Activated CD4-positive, alpha-beta T cell treated with anti-CD3 and anti-CD28 coated beads, Interleukin-2, Interleukin-6, amounts not matched to agents 100 ng/mL and 50 ng/mL, durations not matched to agents 16 hours and 8 hours (primary cell): ENCODE measurements at regions not wholly inside any gene's neighbourhood (a gene's known extent, or its start where the extent isn't known, plus 50 kb on each side); places are given as distances from the start of the nearest gene placed in this dataset.

ENCODE experiments used
- DNase-seq: peaks from one replicate; pipeline ENCODE4 v3.0.0-alpha.2; 2020

DNA sequence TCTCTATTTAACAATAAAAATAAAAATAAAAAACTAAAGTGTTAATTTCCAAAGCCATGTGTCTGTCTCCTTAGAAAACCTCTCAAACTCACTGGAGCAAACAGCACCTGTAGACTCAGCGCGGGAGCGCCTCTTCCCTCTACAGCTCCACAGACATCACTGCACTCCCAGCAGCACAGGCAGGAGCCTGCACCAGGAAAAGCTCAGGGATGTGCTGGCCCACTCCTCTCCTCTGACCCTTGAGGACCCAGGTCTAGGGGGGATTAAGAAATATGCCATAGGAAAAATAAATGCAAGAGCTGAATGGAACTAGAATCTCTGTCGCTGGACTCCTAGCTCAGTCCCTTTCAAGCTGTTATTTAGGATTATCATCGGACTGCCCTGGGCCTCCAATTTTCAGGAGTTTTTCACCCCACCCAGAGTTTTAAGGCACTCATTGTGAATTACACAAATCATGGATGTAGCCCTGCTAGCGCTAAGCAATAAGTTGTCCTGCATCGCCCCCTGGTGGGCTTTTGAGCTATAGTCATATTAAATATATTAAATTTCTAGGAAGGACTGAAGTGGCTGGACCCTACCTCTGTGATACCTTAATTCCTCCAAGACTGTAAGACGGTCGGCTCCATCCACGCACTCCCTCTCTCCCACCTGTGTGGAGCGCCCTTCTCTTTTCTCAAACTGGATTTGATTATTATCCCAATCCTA is 333.9 kb downstream of the UQCRFS1 start:
- peak; percentile 66 for DNase-seq

DNA sequence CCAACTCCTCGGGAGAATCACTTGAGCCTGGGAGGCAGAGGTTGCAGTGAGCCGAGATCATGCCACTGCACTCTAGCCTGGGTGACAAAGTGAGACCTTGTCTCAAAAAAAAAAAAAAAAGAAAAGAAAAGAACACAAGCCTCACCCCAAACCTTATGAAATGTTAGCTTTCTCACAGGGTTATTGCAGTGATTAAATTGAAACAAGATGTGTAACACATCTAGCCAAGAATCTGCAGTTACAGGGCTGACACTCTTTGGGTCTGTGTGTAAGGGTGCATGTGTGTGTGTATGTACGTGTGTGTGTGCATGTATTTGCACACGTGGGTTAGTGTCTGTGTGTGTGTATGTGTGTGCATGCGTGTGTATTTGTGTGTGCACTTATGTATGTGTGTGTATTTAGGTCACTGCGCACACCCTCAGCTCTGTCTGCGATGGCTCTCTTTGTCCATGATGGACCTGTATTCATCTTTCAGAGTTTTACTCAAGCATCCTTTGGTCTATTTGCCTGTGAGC is 336.3 kb downstream of the UQCRFS1 start:
- DNase-seq = no peak

DNA sequence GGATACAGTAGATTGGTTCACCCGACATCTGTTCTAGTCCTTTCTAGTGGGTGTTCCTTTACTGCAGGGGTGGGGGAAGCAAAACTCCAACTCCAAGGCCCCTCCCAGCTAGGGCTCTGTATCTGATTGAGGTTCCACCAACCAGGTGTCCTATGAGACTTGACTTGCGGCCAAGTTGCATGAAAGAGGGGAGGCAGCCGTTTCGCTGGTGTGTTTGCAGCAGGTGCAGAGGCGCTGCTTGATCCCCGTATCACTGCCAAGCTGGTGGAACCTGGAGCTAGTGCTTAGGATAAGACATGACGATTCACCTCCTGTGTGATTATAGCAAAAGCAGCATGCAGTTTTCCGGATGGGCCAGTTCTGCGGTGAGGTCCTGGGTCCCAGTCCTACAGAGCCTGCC is 338.2 kb downstream of the UQCRFS1 start:
- DNase-seq = no peak

DNA sequence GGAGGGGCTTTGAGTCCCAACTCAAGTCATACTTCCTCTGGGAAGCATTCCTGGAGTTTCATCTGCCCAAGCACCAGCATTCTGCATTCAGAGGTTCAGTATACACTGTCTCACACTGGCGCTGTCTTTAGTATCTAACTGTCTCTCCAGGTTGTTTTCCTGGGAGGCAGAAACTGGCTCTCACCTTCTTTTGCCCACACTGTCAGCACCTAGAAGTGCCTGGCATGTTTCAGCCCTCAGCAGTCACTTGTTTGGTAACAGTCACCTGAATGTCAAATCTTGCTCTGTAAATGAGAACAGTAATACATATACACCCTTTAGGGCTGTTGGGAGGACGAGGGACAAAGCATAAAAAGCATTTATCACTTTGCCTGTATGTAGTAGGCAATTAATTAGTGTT is 339.6 kb downstream of the UQCRFS1 start:
- no peak for DNase-seq

DNA sequence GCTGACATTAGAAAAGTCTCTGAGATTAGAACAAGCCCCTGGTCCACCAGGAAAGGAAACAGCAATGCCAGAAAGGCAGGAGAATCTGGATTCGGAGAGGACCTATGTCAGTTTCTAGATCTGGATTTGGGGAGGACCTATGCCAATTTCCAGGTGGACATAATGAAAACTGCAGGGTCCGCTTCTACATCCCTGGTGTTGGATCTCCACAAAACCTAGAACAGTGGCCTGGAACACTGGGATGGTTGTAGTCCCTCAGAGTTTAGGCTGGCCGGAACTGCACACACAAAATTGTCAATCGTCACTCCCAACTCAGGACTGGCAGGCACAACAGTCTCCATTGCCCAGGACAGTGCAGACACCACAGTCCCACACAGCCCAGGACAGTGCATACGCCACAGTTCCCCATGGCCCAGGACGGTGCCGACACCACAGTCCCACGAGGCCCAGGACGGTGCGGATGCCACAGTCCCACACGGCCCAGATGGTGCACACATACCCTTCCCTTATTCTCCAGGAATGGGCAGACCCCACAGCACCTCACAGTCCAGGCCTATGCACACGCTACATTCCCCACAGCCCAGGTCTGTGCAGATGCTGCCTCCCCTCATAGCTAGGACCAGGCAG is 341.7 kb downstream of the UQCRFS1 start:
- DNase-seq = no peak

DNA sequence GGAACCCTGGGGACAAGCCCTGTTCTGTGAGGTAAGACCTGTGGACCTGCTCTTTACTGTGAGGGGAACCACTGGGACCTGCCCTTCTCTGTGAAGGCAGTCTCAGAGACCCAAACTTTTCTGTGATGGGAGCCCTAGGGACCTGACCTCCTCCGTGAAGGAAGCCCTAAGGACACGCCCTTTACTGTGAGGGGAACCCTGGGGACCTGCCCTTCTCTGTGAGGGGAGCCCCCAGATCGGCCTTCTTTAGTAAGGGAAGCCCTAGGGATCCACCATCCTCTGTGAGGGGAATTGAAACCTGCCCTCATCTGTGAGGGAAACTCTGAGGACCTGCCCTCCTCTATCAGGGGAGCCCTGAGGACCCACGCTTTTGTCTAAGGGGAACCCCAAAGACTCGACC is 343.5 kb downstream of the UQCRFS1 start:
- DNase-seq = no peak

DNA sequence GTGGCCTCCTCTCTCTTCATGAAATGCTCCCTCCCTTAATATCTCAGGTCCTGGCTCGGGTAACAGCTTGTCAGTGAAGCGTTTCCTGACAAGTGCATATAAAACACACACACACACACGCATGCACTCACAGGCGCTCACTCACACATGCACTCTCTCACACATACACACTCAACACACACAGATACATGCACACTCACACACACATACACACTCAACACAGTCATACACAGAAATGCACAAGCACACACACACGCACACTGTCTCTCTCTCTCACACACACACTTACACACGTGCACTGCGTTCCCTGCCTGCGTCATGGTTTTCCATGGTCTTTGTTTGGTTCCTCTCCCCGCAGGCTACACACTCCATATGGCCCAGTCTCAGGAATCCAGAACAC is 344.1 kb downstream of the UQCRFS1 start:
- no peak for DNase-seq

DNA sequence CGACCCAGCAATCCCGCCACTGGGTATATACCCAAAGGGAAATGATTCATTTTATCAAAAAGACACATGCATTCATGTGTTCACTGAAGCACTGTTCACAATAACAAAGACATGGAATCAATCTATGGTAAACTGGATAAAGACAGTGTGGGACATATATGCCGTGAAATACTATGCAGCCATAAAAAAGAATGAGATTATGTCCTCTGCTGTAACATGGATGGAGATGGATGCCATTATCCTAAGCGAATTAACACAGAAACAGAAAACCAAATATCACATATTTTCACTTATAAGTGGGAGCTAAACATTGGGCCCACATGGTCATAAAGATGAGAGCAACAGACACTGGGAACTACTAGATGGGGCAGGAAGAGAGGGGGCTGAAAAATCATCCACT is 345.0 kb downstream of the UQCRFS1 start:
- no peak for DNase-seq

DNA sequence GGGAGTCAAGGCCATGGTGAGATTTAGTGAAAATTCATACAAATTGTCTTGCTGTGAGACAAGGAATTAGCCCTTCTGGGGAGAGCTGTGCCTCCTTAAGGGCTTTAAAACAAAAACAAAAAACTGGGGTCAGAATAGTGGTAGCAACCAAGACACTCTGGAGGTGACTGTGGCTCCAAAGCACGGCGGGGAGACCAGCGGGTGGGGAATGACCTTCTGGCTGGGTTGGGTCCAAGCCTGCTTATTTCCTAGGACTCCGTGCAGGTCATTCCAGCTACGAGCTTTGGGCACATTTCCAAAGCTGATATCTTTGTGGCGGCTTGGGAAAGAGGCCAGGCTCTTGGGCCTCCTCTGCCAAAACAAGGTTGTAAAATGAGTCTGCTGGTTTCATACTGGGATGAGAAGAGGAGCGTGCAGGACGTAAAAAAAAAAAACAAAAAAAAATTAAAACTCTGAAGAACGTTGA is 348.3 kb downstream of the UQCRFS1 start:
- DNase-seq = no peak

DNA sequence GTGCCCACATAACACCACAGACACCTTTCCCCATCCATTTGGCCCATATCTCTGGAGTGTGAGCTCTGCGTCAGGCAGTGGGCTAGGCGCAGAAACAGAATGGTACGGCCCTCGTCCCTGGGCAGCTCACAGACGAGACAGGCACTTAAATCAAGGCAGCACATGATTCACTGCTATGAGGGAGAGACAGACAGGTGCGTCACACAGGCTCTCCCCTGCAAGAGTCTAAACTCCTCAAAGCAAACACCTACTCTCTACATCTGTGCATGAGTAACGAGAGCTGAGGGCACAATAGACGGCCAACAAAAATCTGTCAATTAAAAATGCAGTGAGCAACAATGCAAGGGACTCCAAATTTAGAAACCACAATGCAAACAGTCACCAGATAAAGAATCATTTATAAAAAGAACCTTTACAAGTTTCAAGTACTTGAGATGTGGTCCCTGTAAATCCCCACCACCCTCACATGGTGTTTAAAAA is 348.9 kb downstream of the UQCRFS1 start:
- DNase-seq = no peak

DNA sequence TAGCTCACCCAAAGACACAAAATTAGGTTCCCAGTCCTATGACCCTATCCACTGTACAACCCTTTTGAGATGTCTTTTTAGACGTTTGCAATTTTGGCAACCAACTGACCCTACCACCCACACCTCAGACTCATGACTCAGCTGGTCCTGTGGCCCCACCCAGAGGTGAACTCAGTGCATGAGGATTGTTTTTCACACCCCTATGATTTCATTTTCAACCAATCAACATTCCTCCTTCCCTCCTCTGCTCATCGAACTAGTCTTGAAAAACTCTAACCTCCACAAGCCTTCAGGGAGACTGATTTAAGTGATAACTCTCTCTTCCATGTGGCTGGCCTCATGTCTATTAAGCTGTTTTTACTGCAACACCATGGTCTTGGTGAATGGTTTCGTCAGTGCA is 350.7 kb downstream of the UQCRFS1 start:
- DNase-seq = no peak

DNA sequence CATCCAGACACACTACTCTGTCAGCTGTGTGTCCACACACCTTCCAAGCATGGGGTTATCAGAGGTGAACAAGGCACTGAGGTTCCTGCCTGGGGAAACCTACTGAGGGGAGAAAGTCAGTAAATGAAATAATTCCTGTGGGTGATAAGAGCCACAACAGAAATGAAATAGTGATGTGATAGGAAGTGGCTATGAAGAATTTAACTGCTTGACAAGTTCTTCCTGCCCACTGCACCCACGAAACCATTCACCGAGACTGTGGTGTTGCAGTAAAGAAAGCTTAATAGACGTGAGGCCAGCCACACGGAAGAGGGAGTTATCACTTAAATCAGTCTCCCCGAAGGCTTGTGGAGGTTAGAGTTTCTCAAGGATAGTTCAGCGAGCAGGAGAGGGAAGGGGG is 353.1 kb downstream of the UQCRFS1 start:
- no peak for DNase-seq

DNA sequence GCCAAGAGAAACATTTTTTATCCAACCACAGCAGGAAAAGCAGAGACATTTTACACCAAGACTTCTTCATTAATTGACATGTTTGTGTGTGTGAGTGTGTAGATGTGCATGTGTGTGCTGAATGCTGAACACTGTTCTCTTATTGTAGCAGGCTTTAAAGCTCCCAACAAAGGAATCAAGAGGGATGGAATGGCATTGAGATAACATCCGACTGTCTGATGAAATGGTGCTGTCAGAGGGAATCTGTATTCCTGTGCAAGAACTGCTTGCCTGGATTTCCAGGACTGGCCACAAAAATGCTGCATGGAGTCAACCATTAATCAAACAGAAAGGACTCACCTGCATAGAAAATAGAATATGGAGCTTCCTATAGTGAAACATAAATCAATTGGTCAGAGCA is 354.0 kb downstream of the UQCRFS1 start:
- DNase-seq = no peak

DNA sequence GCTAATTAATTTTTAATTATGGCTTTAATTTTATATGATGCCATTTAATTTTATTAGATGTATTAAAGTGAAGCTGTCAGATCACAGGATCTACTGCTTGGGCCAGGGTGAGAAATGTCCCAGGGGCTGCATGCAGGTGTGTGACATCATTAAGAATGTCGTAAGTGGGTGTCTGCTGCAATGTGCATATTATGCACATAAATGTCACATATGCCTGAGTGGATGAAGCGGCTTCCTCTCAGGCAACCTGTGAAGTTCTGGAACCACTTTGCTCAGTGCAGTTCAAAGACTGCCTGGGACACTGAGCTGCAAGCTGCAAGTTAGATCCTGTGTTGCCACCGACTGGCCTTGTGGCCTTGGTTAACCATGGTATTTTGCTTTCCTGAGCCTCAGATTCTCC is 355.0 kb downstream of the UQCRFS1 start:
- DNase-seq = no peak

DNA sequence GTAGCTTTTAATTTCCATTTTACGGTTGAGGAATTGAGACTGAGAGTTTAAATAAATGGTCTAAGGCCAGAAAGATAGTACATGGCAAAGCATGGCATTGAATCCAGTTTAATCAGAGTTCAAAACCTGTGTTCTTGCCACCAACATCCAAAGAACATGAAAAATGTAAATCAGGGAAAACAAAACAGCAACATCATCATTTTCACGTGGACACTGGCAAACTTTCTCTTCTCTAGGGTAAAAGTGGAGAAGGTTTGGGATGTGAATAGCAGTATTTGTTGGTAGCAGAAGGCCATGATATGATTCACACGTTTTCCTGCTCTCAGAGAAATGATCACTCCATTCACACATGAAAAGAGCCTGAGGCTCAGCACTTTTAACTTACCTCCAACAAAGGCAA is 357.7 kb downstream of the UQCRFS1 start:
- no peak for DNase-seq

DNA sequence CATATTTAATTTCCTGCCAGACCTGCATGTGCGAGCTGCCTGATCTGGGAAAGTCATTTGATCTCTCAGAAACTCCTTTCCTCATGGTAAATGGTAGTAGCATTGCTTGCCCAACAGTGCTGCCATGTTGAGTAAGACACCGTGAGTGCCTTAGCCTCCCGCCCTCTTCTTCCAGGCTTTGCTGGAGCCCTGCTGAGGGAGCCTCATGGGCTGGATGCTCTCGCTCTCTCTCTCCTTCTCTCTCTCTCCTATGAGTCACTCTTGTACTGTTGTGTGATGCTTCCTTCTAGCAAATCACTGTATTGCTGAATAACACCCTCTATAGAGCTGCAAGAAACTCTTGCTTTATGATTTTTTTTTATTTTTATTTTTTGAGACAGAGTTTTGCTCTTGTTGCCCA is 365.5 kb downstream of the UQCRFS1 start:
- DNase-seq = no peak

DNA sequence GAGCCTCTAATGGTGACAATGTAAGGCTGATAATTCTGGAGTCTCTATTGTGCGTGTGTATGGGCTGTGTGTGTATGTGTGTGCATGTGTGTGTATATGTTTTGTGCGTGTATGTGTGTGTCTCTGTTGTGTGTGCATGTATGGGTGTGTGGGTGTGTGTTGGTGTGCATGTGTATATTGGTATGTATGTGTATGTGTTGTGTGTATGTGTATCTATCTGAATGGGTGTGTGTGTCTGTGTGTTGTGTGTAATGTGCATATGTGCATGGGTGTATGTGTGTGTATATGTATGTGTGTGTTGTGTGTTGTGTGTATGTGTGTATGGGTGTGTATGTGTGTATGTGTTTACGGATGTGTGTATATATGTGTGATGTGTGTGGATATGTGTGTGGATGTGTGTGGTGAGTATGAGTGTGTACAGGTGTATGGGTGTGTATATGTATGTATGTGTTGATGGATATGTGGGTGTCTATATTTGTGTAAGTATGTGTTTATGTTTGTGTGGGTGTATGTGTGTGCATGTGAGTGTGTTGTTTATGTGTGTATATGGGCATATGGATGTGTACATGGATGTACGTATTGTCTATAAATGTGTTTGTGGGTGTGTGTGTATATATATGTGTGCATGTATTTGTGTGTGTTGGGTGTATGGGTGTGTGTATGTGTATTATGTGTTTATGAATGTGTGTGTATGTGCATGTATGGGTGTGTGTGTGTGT is 366.7 kb downstream of the UQCRFS1 start:
- no peak for DNase-seq

DNA sequence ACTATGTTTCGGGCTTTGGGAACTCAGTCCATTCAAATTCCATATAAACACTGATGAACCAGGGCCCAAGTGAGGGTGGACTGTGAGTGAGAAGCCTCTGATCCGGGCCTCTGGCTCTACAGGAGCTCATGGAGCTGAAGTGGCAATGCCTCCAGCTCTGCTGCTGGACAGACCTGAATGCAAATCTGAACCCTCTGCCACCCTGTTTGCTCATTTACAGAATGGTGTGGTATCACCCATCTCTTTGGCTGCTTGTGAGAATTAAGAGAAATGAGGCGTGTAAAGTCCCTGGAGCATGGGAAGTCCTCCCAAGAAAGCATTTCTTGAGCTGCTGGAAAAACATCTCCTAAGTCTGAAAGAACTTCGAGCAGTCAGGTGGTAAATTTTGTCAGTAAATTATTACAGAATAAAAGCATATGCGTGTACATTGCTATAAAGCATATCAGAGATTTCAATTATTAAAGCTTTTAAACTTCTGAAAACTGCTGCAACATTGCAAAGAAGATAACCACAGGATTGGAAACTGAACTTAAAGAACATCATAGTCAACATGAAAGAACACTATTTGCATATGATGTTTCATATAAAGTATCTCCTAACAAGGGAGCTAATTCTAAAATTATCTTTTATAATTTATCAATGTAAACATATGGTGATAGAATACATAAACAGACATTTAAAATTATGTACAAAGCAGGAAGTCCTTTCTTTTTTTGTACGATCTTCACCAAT is 369.0 kb downstream of the UQCRFS1 start:
- DNase-seq = no peak

DNA sequence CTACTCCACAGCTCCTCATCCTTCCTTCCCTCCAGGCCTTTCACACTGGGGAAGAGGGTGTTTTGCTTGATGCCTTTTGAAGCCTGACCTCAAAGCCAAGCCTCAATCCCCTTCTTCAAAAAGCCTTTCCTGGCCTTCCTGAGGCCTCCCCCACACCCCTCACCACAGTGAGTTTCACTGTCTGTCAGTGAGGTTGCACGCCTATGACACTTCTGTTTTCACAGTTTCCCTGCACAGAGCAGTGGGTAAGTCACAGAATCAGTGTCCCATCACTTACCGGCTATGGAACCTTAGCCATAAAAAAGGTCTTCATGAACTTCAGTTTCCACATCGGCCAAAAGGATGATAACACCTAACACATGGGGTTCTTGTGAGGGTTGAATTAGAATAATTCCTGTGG is 371.4 kb downstream of the UQCRFS1 start:
- DNase-seq = no peak

DNA sequence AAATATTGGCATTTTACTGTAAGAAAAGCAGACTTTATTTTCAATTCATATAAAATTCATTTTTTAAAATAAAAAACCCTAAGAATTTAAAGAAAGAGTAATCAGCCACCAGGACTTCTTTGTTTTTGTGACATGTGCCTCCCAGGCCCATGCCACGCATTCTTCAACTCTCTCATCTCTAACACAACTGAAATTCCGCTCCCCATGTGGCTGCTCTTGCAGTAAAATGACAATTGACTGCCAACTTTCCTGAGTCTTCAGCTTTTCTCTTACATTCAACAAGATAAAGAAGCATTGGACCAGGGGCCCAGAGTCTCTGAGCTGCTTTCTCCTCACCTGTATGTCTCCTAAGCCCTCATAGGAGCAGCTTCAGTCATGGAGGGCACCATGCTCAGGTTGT is 372.1 kb downstream of the UQCRFS1 start:
- no peak for DNase-seq

DNA sequence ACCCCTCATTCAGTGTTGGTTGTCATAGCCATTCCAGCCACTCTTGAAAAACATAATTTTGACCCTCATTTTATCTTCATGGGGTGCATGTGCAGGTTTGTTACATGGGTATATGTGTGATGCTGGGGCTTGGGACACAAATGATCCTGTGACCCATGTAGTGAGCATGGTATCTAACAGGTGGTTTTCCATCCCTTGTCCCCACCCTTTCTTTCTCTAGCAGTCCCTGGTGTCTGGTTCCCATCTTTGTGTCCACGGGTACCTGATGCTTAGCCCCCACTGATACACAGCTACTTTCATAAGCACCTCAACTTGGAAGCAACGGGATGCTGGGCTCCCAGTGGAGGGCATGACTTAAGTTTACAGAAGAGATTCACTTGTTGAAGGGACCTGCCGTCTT is 373.5 kb downstream of the UQCRFS1 start:
- DNase-seq = no peak

DNA sequence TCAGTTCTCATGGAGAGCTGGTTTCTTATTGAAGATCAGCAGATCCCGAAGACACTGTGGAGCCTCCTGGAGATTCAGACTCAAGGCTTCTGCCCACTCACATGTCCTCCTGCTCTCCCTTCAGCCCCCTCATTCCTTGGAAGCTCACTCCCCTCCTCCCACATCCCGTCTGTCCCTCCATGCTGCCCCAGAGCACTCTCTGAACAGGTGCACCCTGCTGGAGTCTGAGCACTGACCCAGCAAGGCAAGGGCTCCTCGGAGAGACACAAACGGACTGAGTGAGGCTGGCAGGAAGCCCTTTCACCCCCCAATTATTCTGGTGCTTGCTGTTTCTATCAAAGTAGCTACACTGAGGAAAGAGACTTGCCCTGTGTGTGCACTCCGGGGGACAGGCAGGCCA is 374.0 kb downstream of the UQCRFS1 start:
- DNase-seq = no peak

DNA sequence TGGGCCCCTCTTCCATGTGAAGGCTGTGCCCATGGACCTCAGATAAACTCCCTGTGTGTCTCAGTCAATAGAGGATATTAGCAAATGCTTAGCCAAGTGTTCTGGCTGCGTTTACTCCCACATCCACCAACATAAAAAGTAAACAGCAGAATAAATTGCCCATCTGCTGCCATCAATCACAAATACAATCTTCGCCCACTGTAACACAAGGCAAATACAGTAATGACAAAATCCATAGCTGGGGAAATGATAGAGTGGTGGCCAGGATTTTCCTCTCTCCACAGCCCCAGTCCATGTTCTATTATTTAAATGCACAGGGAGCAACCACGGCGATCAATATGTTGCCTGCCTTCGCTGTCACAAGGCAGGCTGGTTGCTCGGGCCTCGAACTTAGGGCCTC is 376.5 kb downstream of the UQCRFS1 start:
- no peak for DNase-seq
